ENCODE measurements at regions not wholly inside any gene's neighbourhood (a gene's known extent, or its start where the extent isn't known, plus 50 kb on each side); places are given as distances from the start of the nearest gene placed in this dataset.

DNA sequence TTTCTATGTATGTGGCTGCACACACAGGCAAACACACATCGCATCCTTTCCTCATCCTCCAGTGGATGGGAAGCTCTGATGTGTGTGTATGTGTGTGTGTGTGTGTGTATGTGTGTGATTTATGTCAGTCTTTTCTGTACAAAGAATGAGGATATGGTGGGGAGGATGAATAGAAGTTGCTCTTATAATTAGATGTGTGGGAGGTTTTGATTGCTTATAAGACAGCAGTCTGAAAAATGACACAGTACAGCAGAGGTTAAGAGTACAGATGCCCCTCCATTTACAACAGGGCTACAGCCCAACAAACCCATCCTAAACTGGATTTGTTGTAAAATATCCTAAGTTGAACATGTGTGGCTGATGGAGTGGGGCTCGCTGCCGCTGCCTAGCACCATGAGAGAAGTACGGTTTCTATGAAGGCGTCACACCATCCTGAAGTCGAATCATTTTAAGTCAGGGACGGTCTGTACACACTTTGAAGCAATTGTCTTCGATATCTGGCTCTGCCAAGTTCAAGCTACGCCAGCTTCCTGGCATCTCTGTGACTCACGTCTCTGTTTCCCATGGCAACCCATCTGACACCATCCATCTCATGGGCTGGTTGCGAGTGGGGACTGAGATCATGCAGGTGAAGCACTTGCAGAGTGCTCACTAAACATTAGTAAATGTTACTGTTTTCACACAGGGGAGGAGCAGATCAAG is 252.6 kb downstream of the MYLK4 start:
- H3K4me3 ChIP-seq, result no peak overlapping the region
- no peaks in the 10 kb centered on the region for H3K9me3 ChIP-seq (replicated peaks in 1 of 3)
- TF ChIP-seq POLR2A (IDR thresholded peaks at IDR 0.05), result no peak
- TF ChIP-seq CTCF (IDR thresholded peaks at IDR 0.05), result no peak
- no peaks in the 10 kb centered on the region for H3K27me3 ChIP-seq
- no peaks in the 10 kb centered on the region for H3K36me3 ChIP-seq (replicated peaks in 1 of 2)
- H3K27ac ChIP-seq, result no peak overlapping the region
- peak in 6 of 7 donors; percentile 27 to 66 (median 48) for DNase-seq
- intact Hi-C loops (cut with DNase I), result no loop called here
- WGBS, 4 donors, result 55 to 70% (median 62%) methylated on average over 11 of the region's 11 CpGs
- H3K4me1 ChIP-seq (replicated peaks in 1 of 2), result no peaks in the 10 kb centered on the region

GRCh38 chr6:2496291-2496690 is 250.9 kb upstream of the GMDS start:
- intact Hi-C loops (cut with DNase I), result no loop called here
- Histone ChIP-seq H3K36me3 (replicated peaks in 1 of 2) (no peaks in the 10 kb centered on the region), H3K9me3 (replicated peaks in 1 of 3) (no peaks in the 10 kb centered on the region), H3K4me1 (replicated peaks in 1 of 2) (no peaks in the 10 kb centered on the region), H3K4me3 (no peak overlapping the region), H3K27me3 (no peaks in the 10 kb centered on the region), H3K27ac (no peak overlapping the region)
- DNase-seq, result no peak
- TF ChIP-seq POLR2A (IDR thresholded peaks at IDR 0.05) (no peak), CTCF (IDR thresholded peaks at IDR 0.05) (no peak)
- WGBS, 4 donors, result 70 to 86% (median 77%) methylated on average over 8 of the region's 8 CpGs

DNA sequence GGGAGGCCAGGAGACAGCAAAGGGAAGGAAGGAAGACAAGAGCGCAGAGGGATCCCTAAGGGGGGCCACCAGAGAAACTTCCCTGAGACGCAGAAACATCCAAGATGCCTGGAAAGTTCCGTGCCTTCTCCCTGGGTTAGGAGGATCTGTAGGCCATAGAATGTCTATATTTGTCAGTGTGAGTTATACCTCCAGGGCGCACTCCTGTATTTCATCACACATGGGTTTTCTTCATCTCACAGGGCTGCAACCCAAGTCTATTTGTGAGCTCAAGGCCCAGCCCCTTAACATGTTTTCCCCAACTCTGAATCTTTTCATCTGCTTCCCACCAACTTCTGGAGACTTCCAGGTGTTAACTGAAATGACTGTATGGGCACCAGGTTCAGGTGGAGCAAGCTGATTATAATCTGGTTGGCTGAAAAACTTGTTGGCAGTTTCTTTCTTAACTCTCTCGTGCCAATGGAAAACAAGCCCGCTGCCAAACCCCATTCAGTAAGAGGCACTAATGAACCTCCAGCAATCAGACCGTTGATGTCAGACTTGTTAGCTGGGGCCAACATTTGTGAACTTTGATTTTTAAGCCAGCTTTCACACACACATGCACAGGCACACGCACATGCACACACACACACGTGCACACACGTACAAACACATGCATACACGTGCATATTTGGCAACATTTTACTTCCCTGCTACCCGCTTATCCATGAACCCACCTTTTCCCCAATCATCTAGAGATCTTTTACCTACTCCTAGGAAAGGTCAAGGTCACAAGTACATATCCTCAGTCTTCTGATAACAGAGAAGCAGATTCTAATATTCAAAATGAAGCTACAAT is 247.5 kb upstream of the GMDS start:
- Histone ChIP-seq H3K36me3 (replicated peaks in 1 of 2) (no peaks in the 10 kb centered on the region), H3K9me3 (replicated peaks in 1 of 3) (no peaks in the 10 kb centered on the region), H3K4me1 (replicated peaks in 1 of 2) (no peaks in the 10 kb centered on the region), H3K4me3 (no peak overlapping the region), H3K27ac (no peak overlapping the region), H3K27me3 (no peaks in the 10 kb centered on the region)
- TF ChIP-seq POLR2A (IDR thresholded peaks at IDR 0.05) (no peak), CTCF (IDR thresholded peaks at IDR 0.05) (no peak)
- WGBS, 4 donors, result 80 to 88% (median 81%) methylated on average over 11 to 12 of the region's 12 CpGs
- intact Hi-C loops (cut with DNase I), result no loop called here
- no peak for DNase-seq

DNA sequence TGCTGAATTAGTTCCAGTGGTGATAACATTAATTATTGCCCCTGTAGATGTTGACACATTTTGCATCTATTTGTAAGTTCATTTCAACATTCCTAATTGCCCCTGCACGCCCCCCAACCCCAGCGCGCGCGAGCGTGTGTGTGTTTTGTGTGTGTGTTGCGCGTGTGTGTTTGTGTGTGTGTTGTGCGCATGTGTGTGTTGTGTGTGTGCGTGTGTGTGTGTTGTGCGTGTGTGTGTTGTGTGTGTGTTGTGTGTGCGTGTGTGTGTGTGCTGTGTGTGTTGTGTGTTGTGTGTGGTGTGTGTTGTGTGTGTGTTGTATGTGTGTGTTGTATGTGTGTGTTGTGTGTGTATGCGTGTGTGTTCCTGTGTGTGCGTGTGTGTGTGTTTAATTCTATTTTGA is 245.7 kb upstream of the GMDS start:
- no peaks in the 10 kb centered on the region for H3K9me3 ChIP-seq (replicated peaks in 1 of 3)
- DNase-seq, result no peak
- no peaks in the 10 kb centered on the region for H3K36me3 ChIP-seq (replicated peaks in 1 of 2)
- no peaks in the 10 kb centered on the region for H3K4me1 ChIP-seq (replicated peaks in 1 of 2)
- H3K27ac ChIP-seq, result no peak overlapping the region
- H3K4me3 ChIP-seq, result no peak overlapping the region
- TF ChIP-seq CTCF (IDR thresholded peaks at IDR 0.05) (no peak), POLR2A (IDR thresholded peaks at IDR 0.05) (no peak)
- 91 to 95% (median 93%) methylated on average over 14 of the region's 14 CpGs for WGBS, 4 donors
- no peaks in the 10 kb centered on the region for H3K27me3 ChIP-seq
- intact Hi-C loops (cut with DNase I), result no loop called here

All from adrenal gland (tissue), 9 donors.